HG03135 (cell line): ENCODE measurements at regions not wholly inside any gene's neighbourhood (a gene's known extent, or its start where the extent isn't known, plus 50 kb on each side); places are given as distances from the start of the nearest gene placed in this dataset.
"Not testable (repeated sequence)": the region's sequence is repeated elsewhere in the genome, so short reads cannot be mapped to it uniquely, and the experiment has no call there.

ENCODE experiments used
- ATAC-seq: cut with Tn5 transposase; IDR thresholded peaks from one replicate; pipeline ENCODE4 v1.9.1; 2021; ENCODE audit warnings: mild to moderate bottlenecking, moderate library complexity; ENCODE audit not compliant: unreplicated experiment

- no peak for ATAC-seq
These were observed 385.5 kb upstream of the HNRNPA3 start for GRCh38 chr2:176826984-176827668.

DNA sequence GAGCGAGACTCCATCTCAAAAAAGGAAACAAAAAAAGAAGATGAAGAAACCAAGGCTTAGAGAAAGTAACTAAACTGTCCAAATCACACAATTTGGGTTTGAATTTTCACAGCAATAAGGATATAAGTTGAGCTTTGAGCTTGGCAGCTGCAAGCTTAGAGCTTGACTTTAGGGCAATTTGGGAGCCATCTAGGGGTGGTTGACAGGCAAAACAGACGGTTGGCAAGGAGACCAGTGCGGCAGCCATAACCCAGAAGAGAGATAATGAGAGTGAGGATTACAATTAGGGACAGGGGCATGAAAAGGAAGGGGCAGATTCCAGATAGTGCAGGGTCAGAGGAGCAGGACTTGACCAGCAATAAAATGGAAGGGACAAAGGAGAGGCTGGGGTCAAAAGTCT lies 382.2 kb upstream of the HNRNPA3 start:
- ATAC-seq = no peak

DNA sequence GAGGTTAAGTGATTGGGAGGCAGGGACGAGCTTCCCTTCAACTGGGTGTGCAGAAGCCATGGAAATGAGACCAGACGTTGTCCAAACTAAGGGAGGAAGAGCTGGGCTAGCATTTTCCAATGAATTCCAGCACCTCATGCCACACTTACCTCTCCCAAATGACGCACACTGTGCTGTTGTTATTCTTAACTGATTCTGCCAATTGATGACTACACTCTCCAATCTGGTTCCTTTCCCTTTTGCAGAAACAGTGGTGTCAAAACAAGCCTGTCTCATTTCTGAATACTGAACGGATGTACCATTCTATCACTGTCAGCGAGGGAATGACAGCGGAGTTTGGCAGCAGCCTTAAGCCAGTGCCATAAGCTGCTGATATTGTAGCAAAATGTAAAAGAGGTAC lies 380.5 kb upstream of the HNRNPA3 start:
- no peak for ATAC-seq

- ATAC-seq = no peak
These were observed 378.9 kb upstream of the HNRNPA3 start for GRCh38 chr2:176833671-176834070.

GRCh38 chr2:176834226-176834625 lies 378.4 kb upstream of the HNRNPA3 start:
- ATAC-seq = no peak

- no peak for ATAC-seq
These were observed 369.4 kb upstream of the HNRNPA3 start for GRCh38 chr2:176843208-176843607.

GRCh38 chr2:176844461-176844860 lies 368.1 kb upstream of the HNRNPA3 start:
- no peak for ATAC-seq

DNA sequence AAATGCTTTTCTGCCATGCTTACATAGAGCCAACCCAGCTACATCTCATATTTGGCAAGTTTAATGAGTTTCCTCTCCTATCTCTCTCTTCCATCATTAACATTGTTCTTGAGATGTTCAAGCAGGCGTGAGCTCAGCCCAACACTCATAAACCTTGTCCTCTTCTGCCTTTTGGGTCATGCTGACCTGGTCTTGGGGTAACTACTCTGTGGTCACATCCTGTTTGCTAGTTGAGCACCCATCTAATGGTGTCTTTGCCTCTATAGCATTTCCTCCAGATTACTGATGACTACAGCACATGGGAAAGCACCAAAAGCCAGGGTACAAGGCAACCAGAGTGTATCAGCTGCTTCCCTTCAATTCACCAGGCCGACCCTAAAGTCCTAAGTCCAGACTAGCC lies 366.9 kb upstream of the HNRNPA3 start:
- no peak for ATAC-seq

GRCh38 chr2:176847575-176847974 lies 365.0 kb upstream of the HNRNPA3 start:
- ATAC-seq = no peak

DNA sequence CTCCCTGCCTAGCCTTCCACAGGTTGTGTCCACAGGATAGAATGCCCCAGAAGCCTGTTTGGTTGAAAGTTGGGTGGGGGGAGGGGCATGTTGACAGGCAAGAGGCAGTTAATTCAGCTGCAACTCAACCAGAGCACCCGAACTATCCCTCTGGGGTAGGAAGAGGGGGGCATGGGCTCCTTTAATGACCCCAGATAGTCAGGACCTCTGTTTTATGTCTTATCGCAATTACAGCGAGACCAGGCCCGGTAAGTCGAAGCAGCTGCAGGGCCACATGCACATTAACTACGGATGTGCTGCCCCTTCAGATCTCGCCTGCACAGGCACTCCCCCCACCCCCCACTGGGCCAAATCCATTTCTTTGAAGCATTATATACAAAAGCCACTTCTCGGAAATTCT lies 363.8 kb upstream of the HNRNPA3 start:
- ATAC-seq = no peak

GRCh38 chr2:176851200-176851888 lies 361.2 kb upstream of the HNRNPA3 start:
- no peak for ATAC-seq

DNA sequence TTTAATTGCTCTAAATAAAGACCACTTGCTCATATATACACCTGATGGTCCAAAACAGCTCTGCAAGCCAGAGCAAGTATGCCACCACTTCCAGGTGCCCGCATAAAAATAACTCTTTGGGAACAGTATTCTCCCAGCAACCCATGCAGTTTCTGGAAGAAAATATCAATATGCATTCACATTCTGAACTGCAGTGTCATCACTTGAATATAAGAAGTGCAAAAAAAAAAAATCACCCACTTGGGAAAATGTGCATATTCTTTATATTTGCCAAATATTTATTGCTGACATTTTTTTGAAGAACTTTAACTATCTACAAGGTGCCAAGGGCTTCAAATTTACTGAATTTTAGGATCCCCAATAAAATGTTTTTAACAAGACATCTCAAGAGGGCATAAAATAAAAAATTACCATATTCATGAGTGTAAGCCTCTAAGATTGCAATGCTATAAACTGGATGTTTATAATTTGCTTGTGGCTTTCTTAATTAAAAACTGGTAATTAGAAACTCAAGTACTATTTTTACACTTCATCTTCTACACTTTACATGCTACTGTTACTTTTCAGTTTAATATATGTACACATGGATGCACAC lies 360.6 kb upstream of the HNRNPA3 start:
- ATAC-seq = no peak

DNA sequence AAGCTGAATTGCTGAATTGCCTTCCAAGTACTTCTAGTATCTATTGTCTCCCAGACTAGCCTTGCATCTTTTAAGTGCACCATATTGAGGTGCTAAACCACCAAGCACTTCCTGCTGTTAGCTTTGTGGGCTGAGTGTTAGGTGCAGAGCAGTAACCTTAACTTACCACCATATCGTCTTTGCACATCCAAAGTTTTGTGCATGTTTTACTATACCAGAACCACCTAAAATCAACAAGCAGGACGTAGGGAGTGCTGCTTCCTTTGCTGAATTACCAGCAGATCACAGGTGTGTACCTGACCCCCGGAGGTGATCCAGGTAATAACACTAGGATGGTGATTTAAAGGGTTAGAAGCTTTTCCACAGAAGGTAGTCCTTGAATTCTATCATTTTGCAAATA lies 359.9 kb upstream of the HNRNPA3 start:
- ATAC-seq = no peak

DNA sequence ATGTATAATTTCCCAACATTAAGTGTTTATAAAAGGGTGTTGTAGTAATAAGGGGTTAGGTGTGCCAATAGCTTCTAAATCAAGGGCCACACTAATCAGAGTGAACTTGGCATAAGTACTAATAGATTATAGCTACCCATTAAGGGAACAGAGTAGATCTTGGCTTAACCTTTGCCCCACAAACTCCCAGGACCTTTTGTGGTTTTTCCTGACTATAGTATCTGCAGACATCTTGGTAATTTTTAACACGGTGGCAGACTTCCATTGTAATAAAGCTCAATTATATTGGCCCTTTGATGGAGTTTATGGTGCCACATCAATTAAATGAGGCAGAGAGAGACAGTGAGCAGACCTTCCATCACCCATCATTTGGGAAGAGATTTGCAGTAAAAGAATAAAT lies 358.5 kb upstream of the HNRNPA3 start:
- ATAC-seq = no peak

GRCh38 chr2:176854878-176855277 lies 357.7 kb upstream of the HNRNPA3 start:
- ATAC-seq = no peak

- no peak for ATAC-seq
These were observed 355.9 kb upstream of the HNRNPA3 start for GRCh38 chr2:176856683-176857082.

- no peak for ATAC-seq
These were observed 347.3 kb upstream of the HNRNPA3 start for GRCh38 chr2:176865336-176865735.

- ATAC-seq = no peak
These were observed 340.2 kb upstream of the HNRNPA3 start for GRCh38 chr2:176872406-176872805.

GRCh38 chr2:176873403-176873802 lies 339.2 kb upstream of the HNRNPA3 start:
- no peak for ATAC-seq

DNA sequence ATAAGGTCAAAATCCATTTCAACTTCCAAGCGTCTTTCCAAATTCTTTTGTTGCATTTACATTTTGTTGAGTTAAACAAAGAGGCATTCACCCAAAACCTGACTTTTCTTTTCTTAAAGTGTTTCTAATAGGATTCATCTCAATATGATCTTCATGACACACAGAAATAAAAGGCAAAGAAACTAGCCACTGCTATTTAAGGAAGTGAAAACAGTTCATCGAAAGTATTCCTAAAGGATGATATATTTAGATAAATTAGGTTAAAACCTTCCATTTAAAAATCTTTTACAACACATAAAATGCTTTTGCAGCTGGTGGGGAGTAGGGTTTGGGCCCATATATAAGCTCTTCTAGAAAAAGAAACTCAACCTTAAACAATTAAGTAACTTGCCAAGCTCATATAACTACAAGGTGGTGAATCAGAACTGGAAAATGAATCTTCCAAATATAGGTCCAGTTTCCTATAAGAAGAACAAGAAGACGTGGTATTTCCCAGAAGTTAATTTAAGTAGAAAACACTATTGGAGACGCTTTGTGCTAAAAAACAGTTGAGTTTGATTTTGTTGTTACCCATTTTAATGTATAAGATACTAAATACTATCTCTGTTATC lies 336.0 kb upstream of the HNRNPA3 start:
- ATAC-seq = no peak

- no peak for ATAC-seq
These were observed 333.1 kb upstream of the HNRNPA3 start for GRCh38 chr2:176879426-176879995.

- not testable (repeated sequence) for ATAC-seq
These were observed 330.5 kb upstream of the HNRNPA3 start for GRCh38 chr2:176882045-176882444.
